ENCODE measurements at regions not wholly inside any gene's neighbourhood (a gene's known extent, or its start where the extent isn't known, plus 50 kb on each side); places are given as distances from the start of the nearest gene placed in this dataset.

DNA sequence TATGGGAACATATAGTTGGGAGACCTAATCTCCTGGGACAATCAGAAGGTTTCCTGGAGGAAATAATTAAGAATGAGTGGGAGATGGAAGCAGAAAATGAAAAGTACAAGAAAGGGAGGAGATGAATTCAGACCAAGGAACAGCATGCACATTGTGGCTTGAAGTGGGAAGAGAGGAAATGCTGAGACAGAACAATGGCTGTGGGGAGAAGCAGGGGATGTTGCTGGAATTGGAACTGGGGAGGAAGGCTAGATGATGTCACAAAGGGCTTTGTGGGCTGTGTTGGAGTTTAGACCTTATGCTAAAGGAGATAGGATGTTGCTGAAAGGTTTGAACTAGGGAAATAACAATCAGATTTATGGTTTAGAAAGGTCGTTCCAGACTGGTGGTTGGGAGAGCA is 119.5 kb upstream of the DIPK2B start:
- TF ChIP-seq, protein P1, sequence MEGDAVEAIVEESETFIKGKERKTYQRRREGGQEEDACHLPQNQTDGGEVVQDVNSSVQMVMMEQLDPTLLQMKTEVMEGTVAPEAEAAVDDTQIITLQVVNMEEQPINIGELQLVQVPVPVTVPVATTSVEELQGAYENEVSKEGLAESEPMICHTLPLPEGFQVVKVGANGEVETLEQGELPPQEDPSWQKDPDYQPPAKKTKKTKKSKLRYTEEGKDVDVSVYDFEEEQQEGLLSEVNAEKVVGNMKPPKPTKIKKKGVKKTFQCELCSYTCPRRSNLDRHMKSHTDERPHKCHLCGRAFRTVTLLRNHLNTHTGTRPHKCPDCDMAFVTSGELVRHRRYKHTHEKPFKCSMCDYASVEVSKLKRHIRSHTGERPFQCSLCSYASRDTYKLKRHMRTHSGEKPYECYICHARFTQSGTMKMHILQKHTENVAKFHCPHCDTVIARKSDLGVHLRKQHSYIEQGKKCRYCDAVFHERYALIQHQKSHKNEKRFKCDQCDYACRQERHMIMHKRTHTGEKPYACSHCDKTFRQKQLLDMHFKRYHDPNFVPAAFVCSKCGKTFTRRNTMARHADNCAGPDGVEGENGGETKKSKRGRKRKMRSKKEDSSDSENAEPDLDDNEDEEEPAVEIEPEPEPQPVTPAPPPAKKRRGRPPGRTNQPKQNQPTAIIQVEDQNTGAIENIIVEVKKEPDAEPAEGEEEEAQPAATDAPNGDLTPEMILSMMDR (IDR thresholded peaks at IDR 0.05; ENCODE audit: low read depth, low read length), result no peak
- no peak for TF ChIP-seq MYC (IDR thresholded peaks at IDR 0.05; ENCODE audit: low read depth, low read length)

Measured in NB4 (cell line).